G401 (cell line): ENCODE measurements at regions not wholly inside any gene's neighbourhood (a gene's known extent, or its start where the extent isn't known, plus 50 kb on each side); places are given as distances from the start of the nearest gene placed in this dataset.
"Not testable (repeated sequence)": the region's sequence is repeated elsewhere in the genome, so short reads cannot be mapped to it uniquely, and the experiment has no call there.

Experiments used
- DNase-seq: peaks from one replicate; pipeline ENCODE4 v3.0.0-alpha.2; 2015; ENCODE audit warnings: low spot score
- in situ Hi-C: cut with HindIII; loops from 2 replicates; pipeline ENCODE4 v1.10.0; 2016; ENCODE audit warnings: low sequenced_read_pairs, mixed read lengths

GRCh38 chr13:81394640-81395039 lies 1053.7 kb upstream of the SPRY2 start:
- in situ Hi-C loops = no loop called here
- DNase-seq = no peak

DNA sequence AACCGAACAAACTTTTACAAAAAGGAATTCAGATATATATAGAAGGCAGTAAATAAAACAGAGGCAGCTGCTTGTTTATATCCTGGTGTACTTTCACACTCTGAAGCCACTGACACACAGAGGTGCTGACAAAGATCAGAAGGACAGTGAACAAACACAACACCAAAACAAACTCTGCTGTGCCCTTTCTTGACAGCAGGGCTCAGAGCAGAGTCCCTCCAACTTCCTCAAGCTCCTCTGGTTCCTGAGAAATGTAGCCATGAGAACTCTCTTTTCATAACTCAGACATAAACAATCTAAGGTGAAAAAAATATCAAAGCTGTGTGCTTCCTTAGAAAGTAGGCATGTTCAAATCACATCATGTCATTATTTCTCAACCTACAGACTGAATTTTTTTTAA lies 1052.8 kb upstream of the SPRY2 start:
- in situ Hi-C loops = no loop called here
- no peak for DNase-seq

GRCh38 chr13:81393110-81393509 lies 1052.2 kb upstream of the SPRY2 start:
- in situ Hi-C loops = no loop called here
- DNase-seq = no peak

- in situ Hi-C loops = no loop called here
Measured at GRCh38 chr13:81388400-81388799, 1047.5 kb upstream of the SPRY2 start.

DNA sequence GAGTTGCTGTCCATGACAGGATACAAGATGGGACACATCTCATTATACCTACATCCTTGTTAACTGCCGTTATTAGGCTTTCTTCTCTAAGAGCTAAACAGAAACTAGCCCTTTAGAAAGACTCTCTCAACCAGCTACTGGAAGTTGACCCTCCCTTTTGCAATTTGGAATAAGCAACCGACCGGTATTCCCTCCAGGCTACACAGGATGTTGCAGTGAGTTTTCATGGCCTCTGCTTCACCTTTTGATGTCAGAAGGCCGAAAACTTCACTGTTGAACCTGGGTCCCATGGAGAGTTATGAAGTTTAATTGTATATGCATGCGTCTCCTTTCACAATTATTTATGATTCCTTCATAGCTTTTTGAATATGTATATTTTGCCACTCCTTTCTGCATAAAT lies 1042.5 kb upstream of the SPRY2 start:
- no peak for DNase-seq
- in situ Hi-C loops = no loop called here

More at GRCh38 chr13:81388400-81388799, 1047.5 kb upstream of the SPRY2 start:
- no peak for DNase-seq

DNA sequence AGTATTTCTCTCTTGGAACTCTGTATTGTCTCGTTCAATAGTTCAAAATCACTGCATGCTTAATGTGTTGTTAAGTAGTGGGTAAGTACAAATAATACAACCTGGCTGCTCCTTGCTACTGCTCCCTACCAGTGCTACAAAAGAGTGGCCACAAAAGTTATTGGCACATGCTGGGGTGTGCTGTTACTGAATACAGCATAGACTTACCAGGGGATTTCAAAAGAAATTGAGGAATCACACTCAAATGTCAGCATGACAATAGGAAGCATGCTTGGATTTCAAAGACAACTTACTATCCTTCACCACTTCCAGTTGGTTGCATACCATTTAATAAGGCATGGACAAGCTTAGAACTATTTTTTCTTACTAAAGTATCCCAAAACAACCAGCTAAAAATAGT lies 1041.3 kb upstream of the SPRY2 start:
- in situ Hi-C loops = no loop called here

DNA sequence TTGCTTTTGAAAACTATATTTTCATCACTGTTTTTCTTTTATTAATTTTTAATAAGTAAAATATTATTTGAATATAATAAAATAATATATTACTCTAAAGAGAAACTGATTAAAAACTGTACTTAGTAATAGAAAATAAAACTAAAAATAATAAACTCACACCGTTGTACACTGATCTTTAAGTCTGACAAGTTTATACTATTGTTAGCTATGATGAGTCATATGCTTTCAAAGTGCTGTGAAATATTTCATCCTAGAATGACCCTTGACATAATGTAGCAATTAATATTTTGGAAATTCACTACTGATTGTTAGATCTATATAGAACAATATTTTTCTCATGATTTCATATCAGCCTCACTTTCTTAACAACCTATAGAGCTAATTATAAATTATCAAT lies 1040.6 kb upstream of the SPRY2 start:
- no peak for DNase-seq
- in situ Hi-C loops = no loop called here

More for the DNA sequence above, 1041.3 kb upstream of the SPRY2 start:
- DNase-seq = no peak

GRCh38 chr13:81379183-81379582 lies 1038.3 kb upstream of the SPRY2 start:
- DNase-seq = no peak

DNA sequence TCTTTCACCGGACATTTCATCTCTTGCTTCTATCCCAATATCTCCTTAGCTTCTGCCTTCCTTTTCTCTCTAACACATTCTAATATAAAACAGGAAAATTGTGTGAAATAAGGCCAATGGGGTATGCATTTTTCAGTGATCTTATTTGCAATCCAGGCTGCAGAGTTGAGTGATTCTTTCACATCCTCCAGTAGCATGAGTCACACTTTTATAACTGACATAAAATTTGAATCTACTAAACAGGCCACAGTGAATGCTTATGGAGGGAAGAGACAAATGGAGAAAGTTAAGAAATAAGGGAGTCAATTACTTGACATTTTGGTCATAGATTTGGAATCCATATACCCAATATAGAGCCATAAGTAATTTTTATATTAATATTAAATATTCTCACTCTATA lies 1037.0 kb upstream of the SPRY2 start:
- in situ Hi-C loops = no loop called here
- no peak for DNase-seq

More at GRCh38 chr13:81379183-81379582, 1038.3 kb upstream of the SPRY2 start:
- in situ Hi-C loops = no loop called here

DNA sequence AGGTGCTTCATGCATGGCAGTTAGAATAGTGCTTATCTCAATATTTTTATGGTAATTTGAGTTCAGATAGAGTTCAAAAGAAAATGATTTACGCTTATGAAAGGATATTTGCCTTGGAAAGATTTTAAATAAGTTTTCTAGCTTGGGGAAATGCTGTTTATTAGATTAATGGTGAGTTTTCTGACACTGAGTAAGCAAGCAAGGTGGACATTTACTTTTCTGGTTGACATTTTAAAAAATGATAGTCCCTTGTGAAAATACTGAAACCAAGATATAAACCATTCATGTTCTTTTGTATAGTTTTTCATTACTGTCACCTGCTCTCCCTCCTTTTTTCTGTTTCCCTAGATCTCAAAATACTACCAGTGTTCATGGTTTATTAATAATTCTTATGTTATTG lies 1034.8 kb upstream of the SPRY2 start:
- in situ Hi-C loops = no loop called here
- DNase-seq = no peak

DNA sequence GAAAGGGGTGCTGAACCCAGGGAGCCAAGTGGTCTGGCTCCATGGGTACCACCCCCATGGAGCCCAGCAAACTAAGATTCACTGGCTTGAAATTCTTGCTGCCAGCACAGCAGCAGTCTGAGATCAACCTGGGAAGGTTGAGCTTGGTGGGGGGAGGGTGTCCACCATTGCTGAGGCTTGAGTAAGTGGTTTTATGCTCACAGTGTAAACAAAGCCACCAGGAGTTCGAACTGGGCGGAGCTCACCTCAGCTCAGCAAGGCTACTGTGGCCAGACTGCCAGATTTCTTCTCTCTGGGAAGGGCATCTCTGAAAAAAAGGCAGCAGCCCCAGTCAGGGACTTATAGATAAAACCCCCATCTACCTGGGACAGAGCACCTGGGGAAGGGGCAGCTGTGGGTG lies 1021.8 kb upstream of the SPRY2 start:
- in situ Hi-C loops, DNase-seq: not testable (repeated sequence)

DNA sequence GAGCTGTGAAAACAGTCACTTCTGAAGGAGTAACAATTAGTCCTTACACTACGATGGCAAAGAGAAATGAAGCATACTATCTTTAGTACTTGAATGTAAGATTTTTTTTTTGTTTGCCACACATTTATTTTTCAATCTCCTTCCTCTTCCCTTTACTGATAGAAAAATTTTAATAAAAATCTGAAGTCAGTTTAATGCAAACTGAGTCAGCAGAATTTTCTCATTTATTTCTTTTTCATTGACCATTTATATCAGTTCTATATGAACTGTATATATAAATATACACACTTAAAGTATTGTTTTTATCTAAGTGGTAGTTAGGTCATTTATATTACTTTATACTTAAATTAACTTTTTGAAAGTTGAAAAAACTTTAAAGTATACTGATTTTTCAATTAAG lies 1009.1 kb upstream of the SPRY2 start:
- in situ Hi-C loops = no loop called here
- no peak for DNase-seq

- in situ Hi-C loops, DNase-seq: not testable (repeated sequence)
Measured at GRCh38 chr13:81340118-81341069, 999.5 kb upstream of the SPRY2 start.

- in situ Hi-C loops = not testable (repeated sequence)
Measured at GRCh38 chr13:81339666-81340065, 998.7 kb upstream of the SPRY2 start.

DNA sequence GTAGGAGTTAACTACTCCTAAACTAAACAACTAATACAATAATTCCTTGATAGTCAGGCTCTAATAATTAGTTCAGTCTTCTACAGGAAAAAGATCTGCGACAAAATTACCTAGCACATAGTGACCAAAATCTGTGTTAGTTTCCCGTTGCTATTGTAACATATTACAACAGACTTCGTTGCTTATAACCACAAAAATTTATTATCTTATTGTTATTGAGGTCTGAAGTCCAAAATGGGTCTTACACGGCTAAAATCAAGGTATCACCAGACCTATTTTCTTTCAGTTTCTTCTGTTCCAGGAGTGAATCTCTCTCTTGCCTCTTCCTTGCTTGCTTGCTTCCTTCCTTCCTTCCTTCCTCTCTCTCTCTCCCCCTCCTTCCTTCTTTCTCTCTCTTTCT lies 993.6 kb upstream of the SPRY2 start:
- in situ Hi-C loops = no loop called here

More at GRCh38 chr13:81339666-81340065, 998.7 kb upstream of the SPRY2 start:
- not testable (repeated sequence) for DNase-seq

DNA sequence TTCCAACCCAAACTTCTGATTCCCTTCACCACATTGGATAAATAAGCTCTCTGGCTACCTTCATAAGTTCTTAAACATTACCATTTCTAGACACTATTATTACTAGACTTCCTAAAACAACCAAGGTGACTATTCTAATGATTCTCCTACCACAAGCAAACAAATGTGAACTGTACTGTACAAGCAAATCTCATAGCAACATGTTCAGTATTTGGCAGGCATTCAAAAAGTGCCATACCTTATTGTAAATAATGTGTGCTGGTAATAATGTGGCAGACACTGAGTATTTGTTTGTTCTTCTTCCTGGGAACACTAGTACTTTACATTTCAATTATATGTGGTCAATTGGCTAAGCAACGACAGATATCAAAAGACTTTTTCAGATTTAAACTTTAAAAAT lies 986.0 kb upstream of the SPRY2 start:
- in situ Hi-C loops = no loop called here
- DNase-seq = no peak

More for the DNA sequence above, 993.6 kb upstream of the SPRY2 start:
- no peak for DNase-seq

DNA sequence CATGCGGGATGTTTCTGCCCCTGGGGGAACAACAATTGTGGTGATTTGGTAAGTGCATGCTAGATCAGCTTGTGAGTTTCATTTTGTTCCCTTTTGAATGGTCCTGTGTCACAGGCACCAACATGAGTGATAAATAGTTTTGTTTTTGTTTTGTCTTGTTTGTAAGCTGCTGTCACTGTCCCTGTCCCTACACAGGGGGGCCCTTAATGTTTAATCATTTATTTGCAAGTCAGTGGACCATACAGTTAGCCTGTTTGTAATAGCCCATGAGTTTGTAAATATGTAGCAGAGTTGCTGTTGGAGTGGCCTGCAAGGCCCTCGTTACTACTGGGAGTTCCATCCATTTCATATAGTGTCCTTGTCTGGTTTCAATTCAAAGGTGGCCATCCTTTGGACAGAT lies 979.6 kb upstream of the SPRY2 start:
- in situ Hi-C loops = no loop called here
- DNase-seq = no peak

GRCh38 chr13:81319351-81319750 lies 978.4 kb upstream of the SPRY2 start:
- DNase-seq = no peak
- in situ Hi-C loops = no loop called here

DNA sequence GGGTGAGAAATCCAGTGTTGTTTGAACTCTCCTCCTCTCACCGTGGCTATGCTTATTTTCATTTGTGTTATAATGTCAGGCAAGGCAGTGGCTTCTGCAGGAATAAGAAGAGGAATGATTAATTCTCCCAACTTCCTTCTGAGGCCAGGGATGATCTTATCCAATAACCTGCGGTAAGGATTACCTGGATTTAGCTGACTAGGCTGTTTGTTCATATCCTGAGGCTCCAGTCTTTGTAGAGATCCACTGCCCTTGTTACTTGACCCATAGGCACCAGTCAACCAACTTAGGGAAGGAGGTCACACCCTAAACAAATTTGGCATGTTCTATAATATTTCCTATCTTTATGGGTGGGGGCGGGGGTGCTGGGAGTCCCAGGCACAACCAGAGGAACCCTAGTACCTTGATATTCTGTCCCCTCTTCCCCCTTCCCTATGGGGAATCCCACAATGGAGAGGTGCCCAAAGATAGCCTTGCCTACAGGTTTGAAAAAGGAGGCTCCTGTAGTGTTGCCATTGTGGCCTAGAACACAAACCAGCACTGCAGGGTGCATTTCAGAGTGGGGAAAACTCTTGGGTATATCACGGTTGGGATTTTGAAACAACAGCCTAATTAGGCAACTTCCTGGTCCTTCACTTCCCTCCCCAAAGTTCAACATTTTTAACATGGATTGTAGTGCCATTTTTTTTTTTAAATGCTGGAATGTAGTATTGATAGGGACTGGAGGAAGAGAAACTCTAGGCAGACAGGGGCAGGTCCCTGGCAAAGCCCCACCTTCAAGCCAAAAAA lies 977.5 kb upstream of the SPRY2 start:
- in situ Hi-C loops = no loop called here
- DNase-seq = no peak

GRCh38 chr13:81314461-81314860 lies 973.5 kb upstream of the SPRY2 start:
- no peak for DNase-seq
- in situ Hi-C loops = no loop called here
